ENCODE measurements at regions not wholly inside any gene's neighbourhood (a gene's known extent, or its start where the extent isn't known, plus 50 kb on each side); places are given as distances from the start of the nearest gene placed in this dataset.

- no peak for TF ChIP-seq POLR2AphosphoS5 (IDR thresholded peaks at IDR 0.05)
- TF ChIP-seq, protein P1, sequence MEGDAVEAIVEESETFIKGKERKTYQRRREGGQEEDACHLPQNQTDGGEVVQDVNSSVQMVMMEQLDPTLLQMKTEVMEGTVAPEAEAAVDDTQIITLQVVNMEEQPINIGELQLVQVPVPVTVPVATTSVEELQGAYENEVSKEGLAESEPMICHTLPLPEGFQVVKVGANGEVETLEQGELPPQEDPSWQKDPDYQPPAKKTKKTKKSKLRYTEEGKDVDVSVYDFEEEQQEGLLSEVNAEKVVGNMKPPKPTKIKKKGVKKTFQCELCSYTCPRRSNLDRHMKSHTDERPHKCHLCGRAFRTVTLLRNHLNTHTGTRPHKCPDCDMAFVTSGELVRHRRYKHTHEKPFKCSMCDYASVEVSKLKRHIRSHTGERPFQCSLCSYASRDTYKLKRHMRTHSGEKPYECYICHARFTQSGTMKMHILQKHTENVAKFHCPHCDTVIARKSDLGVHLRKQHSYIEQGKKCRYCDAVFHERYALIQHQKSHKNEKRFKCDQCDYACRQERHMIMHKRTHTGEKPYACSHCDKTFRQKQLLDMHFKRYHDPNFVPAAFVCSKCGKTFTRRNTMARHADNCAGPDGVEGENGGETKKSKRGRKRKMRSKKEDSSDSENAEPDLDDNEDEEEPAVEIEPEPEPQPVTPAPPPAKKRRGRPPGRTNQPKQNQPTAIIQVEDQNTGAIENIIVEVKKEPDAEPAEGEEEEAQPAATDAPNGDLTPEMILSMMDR (IDR thresholded peaks at IDR 0.05 in 8 of 11, conservative IDR thresholded peaks at IDR 0.05 in 3 of 11): no peak
These were observed 105.0 kb upstream of the PRSS3 start for GRCh38 chr9:33690143-33690933.
